Right renal cortex interstitium (tissue), 3 donors: ENCODE measurements at regions not wholly inside any gene's neighbourhood (a gene's known extent, or its start where the extent isn't known, plus 50 kb on each side); places are given as distances from the start of the nearest gene placed in this dataset.

Experiments used
- DNase-seq, 3 donors: peaks; one replicate each; pipeline ENCODE4 v3.0.0-alpha.2; 2013; ENCODE audit warnings: low read depth in 3 of 3, low spot score in 2 of 3

- no peak for DNase-seq
Measured at GRCh38 chr10:21329995-21330627, 195.4 kb downstream of the SKIDA1 start.

- DNase-seq, result no peak
Measured at GRCh38 chr10:21327289-21327993, 198.0 kb downstream of the SKIDA1 start.

DNA sequence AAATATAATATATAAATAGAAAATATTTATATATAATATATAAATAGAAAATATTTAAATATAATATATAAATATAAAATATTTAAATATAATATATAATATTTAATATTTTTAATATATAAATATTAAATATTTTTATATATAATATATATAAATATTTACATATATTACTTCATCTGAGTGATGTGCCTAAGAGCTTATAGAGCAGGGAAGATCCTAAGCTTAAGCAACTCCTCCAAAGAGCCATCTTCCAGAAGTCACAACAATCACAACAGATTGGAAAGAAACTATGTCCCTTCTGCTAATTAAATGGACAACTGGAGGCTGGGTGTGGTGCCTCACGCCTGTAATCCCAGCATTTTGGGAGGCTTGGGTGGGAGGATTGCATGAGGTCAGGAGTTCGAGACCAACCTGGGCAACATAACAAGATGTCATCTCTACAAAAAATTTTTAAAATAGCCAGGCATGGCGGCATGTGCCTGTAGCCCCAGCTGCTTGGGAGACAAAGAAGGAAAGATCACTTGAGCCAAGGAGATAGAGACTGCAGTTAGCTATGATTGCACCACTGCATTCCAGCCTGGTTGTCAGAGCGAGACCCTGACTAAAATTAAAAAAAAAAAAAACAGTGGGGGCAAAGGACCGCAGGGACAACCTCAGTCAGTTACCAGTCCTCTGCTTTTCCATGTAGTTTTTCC lies 198.7 kb downstream of the SKIDA1 start:
- DNase-seq, result no peak

- DNase-seq, result no peak
Measured at GRCh38 chr10:21318540-21319167, 206.8 kb downstream of the SKIDA1 start.

DNA sequence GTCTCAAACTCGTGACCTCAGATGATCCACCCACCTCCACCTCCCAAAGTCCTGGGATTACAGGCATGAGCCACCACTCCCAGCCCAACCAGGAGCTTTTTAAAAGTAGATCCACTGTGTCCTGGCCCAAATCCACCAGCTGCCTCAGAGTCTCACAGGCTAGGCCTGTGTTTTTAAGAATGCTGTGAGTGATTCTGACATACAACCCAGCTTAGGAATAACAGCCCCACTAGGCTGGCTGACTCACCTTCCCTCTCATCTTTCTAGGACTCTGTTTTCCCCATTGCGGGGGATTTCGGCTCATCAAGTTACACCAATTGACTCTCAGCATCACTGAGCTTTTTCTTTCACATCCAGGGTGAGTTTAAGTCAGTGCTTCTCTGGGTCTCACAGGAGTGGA lies 207.6 kb downstream of the SKIDA1 start:
- DNase-seq, result no peak

- peak in 2 of 3 donors; percentile 76 to 89 for DNase-seq
Measured at GRCh38 chr10:21315645-21316220, 209.7 kb downstream of the SKIDA1 start.

DNA sequence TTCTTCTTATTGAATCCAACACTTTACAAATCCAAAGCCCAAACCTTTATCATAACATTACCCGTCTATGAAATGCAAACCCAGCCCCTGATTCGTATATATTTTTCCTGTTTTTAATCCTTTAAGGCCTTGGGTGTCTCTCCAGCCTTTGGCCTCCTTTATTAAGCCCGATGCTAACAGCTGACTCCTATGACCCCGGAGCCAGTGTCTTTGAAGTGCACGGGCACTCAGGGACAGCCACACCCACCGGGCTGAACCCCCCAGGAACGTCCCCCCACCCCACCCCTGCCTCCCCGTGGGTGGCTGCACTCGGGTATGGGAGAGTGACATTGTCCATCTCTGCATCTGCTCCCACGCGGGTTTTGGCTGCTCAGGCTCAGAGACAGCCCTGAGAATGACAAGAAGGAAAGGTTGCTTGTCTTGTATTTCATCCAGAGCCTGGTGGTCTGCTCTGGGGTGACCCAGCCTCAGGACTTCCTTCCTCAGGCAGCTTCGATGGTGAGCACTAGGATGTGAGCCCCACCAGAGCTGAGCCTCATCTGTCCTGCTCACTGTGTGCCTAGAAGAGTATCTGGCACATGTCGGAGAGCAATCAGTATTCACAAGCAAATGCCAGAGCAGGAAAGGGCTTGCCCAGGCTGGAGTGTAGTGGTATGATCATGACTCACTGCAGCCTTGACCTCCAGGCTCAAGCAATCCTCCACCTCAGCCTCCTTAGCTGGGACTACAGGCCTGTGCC lies 210.4 kb downstream of the SKIDA1 start:
- DNase-seq, result no peak

GRCh38 chr10:21314111-21314626 lies 211.3 kb downstream of the SKIDA1 start:
- no peak for DNase-seq

GRCh38 chr10:21313691-21314090 lies 211.8 kb downstream of the SKIDA1 start:
- DNase-seq, result no peak

DNA sequence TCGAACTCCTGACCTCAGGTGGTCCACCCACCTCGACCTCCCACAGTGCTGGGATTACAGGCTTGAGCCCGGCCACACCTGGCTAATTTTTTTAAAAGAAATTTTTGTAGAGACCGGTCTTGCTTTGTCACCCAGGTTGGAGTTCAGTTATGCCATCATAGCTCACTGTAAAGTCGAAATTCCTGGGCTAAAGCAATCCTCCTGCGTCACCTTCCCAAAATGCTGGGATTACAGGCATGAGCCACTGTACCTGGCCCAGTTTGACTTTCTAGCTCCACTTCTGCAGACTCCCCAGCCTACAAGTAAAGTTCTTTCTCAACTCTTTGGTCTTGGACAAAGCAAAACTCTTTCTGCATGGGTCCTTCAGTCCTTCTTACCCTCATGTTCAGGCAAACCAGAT lies 214.1 kb downstream of the SKIDA1 start:
- no peak for DNase-seq

DNA sequence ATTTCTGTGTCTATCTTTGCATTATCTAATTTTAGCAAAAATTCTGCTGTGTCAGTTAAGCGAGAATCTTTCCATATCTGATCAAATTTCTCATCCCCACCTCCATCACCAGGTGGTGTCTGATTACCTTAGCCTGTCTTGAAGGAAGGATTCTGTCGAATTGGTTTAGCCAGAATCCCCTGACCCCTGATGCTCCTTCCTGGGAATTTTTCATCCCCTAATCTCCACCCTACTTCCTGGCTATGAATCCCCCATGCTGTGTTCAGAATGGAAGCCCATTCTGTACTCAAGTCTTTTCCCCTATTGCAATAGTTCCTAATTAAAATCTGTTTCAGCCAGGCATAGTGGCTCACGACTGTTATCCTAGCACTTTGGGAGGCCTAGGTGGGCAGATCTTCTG lies 216.1 kb downstream of the SKIDA1 start:
- no peak for DNase-seq

DNA sequence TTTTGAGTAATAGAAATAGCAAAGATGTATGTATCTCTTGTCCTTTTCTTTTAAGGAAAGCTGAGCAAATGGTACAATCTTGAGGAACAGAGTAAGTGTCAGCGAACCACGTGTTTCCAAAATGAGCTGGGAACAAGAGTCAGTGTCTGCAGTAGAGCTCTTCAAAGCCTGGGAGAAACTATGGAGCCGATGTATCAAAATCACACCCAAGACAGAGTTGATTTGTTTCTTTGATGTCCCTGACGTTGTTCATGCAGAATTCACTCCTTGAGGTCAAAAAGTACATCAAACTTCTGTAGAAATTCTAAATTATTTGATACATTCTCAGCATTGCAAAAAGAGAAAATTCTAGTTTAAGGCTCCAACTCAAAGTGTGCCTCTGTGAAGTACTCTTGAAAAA lies 216.5 kb downstream of the SKIDA1 start:
- no peak for DNase-seq

DNA sequence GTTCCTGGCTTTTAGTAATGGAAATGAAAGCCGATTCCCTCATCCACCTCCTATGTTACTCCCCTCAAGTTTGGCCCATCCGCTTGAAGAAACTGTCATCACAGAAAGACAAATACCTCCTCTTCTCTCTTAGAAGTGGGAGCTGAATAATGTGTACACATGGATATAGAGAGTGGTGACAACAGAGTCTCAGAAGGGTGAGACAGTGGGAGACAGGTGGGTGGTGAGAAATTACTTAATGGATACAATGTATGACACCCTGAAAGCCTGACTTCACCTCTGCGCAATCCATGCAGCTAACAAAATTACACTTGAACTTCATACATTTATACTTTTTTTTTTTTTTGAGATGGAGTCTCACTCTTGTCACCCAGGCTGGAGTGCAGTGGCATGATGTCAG lies 217.5 kb downstream of the SKIDA1 start:
- no peak for DNase-seq

GRCh38 chr10:21304608-21305007 lies 220.9 kb downstream of the SKIDA1 start:
- no peak for DNase-seq

- DNase-seq, result no peak
Measured at GRCh38 chr10:21304198-21304597, 221.3 kb downstream of the SKIDA1 start.

- no peak for DNase-seq
Measured at GRCh38 chr10:21300551-21300950, 224.9 kb downstream of the SKIDA1 start.

DNA sequence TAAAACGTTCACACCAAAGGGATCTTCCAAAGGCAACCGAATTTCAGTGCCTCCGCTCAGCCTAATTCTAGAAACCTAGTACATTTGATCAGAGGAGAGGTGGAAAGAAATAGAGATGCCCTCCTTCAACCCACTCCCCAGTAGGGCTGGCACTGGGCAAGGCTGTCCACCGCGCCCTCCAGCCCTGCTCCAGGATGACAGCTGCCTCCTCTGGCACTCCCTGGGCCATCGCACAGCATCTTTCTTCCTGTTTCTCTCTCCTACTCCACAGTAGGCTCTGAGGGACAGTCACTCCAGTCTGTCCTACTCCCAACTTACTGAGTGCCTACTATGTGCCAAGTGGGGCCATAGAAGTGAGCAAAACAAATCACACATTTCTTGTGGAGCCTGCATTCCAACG lies 226.2 kb downstream of the SKIDA1 start:
- DNase-seq, result no peak

GRCh38 chr10:21298701-21299100 lies 226.8 kb downstream of the SKIDA1 start:
- DNase-seq, result no peak

- DNase-seq, result no peak
Measured at GRCh38 chr10:21297603-21298383, 227.7 kb downstream of the SKIDA1 start.
